H1 (cell line): ENCODE measurements at regions not wholly inside any gene's neighbourhood (a gene's known extent, or its start where the extent isn't known, plus 50 kb on each side); places are given as distances from the start of the nearest gene placed in this dataset.

ENCODE experiments used
- BRCA1 ChIP-seq: IDR thresholded peaks from 2 replicates; pipeline ENCODE4 v1.6.1; 2012; ENCODE audit warnings: low read depth, low read length, improper control_type of control experiment
- GABPA ChIP-seq: IDR thresholded peaks from 2 replicates; pipeline ENCODE4 v1.6.1; 2011; ENCODE audit warnings: mild to moderate bottlenecking, low read length, moderate library complexity, borderline replicate concordance; ENCODE audit not compliant: insufficient read depth
- SIX5 ChIP-seq: IDR thresholded peaks from 2 replicates; pipeline ENCODE4 v1.6.1; 2011; ENCODE audit warnings: mild to moderate bottlenecking, low read depth, low read length
- TEAD4 ChIP-seq: IDR thresholded peaks from 2 replicates; pipeline ENCODE4 v1.6.1; 2012; ENCODE audit warnings: low read depth, low read length, inconsistent platforms, mixed read lengths
- TF ChIP-seq, protein P1 (sequence below): fragments of 300-600 bp; sonication (generic); IDR thresholded peaks from 2 replicates; pipeline ENCODE4 v1.7.1; 2012; ENCODE audit warnings: low read length, moderate library complexity, mild to moderate bottlenecking, inconsistent platforms; ENCODE audit not compliant: insufficient replicate concordance

DNA sequence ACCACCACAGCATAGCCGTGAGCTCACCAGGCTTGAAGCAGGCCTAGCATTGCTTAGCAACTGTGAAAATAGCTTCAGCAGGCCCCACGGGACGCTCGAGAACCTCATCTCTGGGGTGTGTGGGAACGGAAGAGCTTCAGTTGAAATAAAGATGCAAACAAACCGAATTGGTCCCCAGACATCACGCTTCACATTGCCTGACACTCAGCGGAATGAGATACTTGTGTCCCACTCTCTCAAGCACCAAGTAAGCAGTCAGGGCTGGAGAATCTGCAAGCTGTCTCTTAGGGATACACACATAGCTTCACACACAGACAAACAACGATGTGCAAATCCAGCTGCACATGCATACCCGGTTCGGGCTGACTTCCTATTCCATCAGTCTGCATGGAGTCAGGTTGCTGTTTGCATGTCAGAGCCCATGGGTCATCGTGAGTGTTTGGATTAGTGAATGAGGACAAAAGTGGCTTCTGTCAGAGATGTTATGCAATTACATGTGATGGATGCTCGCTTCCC lies 205.7 kb downstream of the SNX19 start (continued):
- TF ChIP-seq, protein P1, sequence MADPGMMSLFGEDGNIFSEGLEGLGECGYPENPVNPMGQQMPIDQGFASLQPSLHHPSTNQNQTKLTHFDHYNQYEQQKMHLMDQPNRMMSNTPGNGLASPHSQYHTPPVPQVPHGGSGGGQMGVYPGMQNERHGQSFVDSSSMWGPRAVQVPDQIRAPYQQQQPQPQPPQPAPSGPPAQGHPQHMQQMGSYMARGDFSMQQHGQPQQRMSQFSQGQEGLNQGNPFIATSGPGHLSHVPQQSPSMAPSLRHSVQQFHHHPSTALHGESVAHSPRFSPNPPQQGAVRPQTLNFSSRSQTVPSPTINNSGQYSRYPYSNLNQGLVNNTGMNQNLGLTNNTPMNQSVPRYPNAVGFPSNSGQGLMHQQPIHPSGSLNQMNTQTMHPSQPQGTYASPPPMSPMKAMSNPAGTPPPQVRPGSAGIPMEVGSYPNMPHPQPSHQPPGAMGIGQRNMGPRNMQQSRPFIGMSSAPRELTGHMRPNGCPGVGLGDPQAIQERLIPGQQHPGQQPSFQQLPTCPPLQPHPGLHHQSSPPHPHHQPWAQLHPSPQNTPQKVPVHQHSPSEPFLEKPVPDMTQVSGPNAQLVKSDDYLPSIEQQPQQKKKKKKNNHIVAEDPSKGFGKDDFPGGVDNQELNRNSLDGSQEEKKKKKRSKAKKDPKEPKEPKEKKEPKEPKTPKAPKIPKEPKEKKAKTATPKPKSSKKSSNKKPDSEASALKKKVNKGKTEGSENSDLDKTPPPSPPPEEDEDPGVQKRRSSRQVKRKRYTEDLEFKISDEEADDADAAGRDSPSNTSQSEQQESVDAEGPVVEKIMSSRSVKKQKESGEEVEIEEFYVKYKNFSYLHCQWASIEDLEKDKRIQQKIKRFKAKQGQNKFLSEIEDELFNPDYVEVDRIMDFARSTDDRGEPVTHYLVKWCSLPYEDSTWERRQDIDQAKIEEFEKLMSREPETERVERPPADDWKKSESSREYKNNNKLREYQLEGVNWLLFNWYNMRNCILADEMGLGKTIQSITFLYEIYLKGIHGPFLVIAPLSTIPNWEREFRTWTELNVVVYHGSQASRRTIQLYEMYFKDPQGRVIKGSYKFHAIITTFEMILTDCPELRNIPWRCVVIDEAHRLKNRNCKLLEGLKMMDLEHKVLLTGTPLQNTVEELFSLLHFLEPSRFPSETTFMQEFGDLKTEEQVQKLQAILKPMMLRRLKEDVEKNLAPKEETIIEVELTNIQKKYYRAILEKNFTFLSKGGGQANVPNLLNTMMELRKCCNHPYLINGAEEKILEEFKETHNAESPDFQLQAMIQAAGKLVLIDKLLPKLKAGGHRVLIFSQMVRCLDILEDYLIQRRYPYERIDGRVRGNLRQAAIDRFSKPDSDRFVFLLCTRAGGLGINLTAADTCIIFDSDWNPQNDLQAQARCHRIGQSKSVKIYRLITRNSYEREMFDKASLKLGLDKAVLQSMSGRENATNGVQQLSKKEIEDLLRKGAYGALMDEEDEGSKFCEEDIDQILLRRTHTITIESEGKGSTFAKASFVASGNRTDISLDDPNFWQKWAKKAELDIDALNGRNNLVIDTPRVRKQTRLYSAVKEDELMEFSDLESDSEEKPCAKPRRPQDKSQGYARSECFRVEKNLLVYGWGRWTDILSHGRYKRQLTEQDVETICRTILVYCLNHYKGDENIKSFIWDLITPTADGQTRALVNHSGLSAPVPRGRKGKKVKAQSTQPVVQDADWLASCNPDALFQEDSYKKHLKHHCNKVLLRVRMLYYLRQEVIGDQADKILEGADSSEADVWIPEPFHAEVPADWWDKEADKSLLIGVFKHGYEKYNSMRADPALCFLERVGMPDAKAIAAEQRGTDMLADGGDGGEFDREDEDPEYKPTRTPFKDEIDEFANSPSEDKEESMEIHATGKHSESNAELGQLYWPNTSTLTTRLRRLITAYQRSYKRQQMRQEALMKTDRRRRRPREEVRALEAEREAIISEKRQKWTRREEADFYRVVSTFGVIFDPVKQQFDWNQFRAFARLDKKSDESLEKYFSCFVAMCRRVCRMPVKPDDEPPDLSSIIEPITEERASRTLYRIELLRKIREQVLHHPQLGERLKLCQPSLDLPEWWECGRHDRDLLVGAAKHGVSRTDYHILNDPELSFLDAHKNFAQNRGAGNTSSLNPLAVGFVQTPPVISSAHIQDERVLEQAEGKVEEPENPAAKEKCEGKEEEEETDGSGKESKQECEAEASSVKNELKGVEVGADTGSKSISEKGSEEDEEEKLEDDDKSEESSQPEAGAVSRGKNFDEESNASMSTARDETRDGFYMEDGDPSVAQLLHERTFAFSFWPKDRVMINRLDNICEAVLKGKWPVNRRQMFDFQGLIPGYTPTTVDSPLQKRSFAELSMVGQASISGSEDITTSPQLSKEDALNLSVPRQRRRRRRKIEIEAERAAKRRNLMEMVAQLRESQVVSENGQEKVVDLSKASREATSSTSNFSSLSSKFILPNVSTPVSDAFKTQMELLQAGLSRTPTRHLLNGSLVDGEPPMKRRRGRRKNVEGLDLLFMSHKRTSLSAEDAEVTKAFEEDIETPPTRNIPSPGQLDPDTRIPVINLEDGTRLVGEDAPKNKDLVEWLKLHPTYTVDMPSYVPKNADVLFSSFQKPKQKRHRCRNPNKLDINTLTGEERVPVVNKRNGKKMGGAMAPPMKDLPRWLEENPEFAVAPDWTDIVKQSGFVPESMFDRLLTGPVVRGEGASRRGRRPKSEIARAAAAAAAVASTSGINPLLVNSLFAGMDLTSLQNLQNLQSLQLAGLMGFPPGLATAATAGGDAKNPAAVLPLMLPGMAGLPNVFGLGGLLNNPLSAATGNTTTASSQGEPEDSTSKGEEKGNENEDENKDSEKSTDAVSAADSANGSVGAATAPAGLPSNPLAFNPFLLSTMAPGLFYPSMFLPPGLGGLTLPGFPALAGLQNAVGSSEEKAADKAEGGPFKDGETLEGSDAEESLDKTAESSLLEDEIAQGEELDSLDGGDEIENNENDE: no peak
- no peak for TF ChIP-seq TEAD4
- TF ChIP-seq BRCA1: no peak
- no peak for TF ChIP-seq SIX5
- no peak for TF ChIP-seq GABPA
